ENCODE measurements at regions not wholly inside any gene's neighbourhood (a gene's known extent, or its start where the extent isn't known, plus 50 kb on each side); places are given as distances from the start of the nearest gene placed in this dataset.

GRCh38 chr9:115715666-115716065 is 437.9 kb upstream of the PAPPA start:
- DNase-seq (ENCODE audit: low read depth), result no peak
- no peak overlapping the region for H3K4me3 ChIP-seq (ENCODE audit: low read length)
- TF ChIP-seq, protein P1, sequence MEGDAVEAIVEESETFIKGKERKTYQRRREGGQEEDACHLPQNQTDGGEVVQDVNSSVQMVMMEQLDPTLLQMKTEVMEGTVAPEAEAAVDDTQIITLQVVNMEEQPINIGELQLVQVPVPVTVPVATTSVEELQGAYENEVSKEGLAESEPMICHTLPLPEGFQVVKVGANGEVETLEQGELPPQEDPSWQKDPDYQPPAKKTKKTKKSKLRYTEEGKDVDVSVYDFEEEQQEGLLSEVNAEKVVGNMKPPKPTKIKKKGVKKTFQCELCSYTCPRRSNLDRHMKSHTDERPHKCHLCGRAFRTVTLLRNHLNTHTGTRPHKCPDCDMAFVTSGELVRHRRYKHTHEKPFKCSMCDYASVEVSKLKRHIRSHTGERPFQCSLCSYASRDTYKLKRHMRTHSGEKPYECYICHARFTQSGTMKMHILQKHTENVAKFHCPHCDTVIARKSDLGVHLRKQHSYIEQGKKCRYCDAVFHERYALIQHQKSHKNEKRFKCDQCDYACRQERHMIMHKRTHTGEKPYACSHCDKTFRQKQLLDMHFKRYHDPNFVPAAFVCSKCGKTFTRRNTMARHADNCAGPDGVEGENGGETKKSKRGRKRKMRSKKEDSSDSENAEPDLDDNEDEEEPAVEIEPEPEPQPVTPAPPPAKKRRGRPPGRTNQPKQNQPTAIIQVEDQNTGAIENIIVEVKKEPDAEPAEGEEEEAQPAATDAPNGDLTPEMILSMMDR (conservative IDR thresholded peaks at IDR 0.05; ENCODE audit: low read depth, low read length), result no peak

DNA sequence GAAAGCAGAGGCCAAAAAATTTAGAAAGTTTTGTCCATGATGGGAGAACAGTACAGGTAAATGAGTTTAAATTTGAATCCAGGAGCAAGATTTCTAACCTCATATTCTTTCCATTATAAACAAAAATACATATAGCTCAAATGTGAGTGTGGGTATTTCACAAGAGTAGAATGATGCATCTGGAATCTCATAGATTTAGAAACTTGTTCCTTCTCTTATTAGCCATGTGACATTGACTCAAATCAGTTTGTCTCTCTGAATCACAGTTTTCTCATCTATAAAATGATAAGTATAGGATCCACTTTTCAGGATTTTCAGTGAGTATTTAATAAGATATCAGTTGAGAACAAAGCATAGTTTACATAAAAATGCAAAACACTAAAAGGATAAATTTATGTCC is 436.3 kb upstream of the PAPPA start:
- no peak for DNase-seq (ENCODE audit: low read depth)
- H3K4me3 ChIP-seq (ENCODE audit: low read length), result no peak overlapping the region
- TF ChIP-seq, protein P1 (conservative IDR thresholded peaks at IDR 0.05; ENCODE audit: low read depth, low read length), result no peak

- peak; percentile 75 for DNase-seq (ENCODE audit: low read depth)
- no peak overlapping the region for H3K4me3 ChIP-seq (ENCODE audit: low read length)
- TF ChIP-seq, protein P1 (conservative IDR thresholded peaks at IDR 0.05; ENCODE audit: low read depth, low read length), result no peak
These were observed 435.8 kb upstream of the PAPPA start for GRCh38 chr9:115717711-115718173.

- no peak for DNase-seq (ENCODE audit: low read depth)
- no peak overlapping the region for H3K4me3 ChIP-seq (ENCODE audit: low read length)
- TF ChIP-seq, protein P1 (conservative IDR thresholded peaks at IDR 0.05; ENCODE audit: low read depth, low read length), result no peak
These were observed 423.2 kb upstream of the PAPPA start for GRCh38 chr9:115730396-115730795.

- no peak for DNase-seq (ENCODE audit: low read depth)
- TF ChIP-seq, protein P1 (conservative IDR thresholded peaks at IDR 0.05; ENCODE audit: low read depth, low read length), result no peak
- no peak overlapping the region for H3K4me3 ChIP-seq (ENCODE audit: low read length)
These were observed 422.7 kb upstream of the PAPPA start for GRCh38 chr9:115730845-115731244.

DNA sequence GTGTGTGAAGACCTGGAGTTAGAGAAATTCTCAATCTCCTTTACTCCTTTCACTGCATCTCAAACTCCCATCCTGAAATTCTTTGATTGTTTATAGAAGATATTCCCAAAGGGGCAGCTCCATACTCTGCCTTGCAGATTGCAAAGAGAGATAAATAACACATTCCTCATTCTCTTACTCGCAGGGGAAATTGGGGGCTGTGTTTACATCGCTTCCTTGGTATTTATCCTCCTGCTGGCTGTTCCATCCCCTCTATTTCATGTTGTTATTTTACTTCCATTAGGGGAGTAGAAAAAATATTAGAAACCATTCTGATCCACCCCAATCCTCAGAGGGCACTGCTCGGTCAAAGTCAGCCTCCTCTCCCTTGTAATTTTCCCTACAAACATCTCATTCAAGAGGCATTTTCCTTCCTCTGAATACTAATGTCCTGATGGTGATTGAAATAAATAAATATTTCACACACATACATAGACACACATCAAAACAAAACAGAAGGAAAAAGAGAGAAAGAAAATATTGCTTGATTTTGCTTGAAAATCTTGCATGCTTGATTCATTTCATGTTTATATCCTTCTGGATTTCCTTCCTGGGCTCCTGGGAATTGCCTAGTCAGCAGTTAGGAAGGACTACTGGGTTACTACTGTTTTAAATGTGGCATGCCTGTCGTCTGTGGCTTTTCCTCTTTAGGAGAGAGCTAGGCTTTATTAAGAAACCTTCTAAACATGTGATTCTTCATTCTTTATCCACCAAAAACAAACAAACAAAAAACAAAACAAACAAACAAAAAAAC is 420.1 kb upstream of the PAPPA start:
- TF ChIP-seq, protein P1 (conservative IDR thresholded peaks at IDR 0.05; ENCODE audit: low read depth, low read length), result no peak
- no peak overlapping the region for H3K4me3 ChIP-seq (ENCODE audit: low read length)
- no peak for DNase-seq (ENCODE audit: low read depth)

All from retinal pigment epithelial cell (primary cell).